DND-41 (cell line): ENCODE measurements at regions not wholly inside any gene's neighbourhood (a gene's known extent, or its start where the extent isn't known, plus 50 kb on each side); places are given as distances from the start of the nearest gene placed in this dataset.

Experiments used
- EZH2 ChIP-seq: IDR thresholded peaks from 3 replicates; pipeline ENCODE4 v1.6.1; 2012; ENCODE audit warnings: borderline replicate concordance, low read depth, mild to moderate bottlenecking, moderate library complexity, low read length, inconsistent platforms; ENCODE audit not compliant: severe bottlenecking
- TF ChIP-seq, protein P1 (sequence below): IDR thresholded peaks from 2 replicates; pipeline ENCODE4 v1.5.1; 2012; ENCODE audit warnings: borderline replicate concordance, low read length, moderate library complexity, mild to moderate bottlenecking; ENCODE audit not compliant: poor library complexity, severe bottlenecking; ENCODE audit errors: extremely low read depth

DNA sequence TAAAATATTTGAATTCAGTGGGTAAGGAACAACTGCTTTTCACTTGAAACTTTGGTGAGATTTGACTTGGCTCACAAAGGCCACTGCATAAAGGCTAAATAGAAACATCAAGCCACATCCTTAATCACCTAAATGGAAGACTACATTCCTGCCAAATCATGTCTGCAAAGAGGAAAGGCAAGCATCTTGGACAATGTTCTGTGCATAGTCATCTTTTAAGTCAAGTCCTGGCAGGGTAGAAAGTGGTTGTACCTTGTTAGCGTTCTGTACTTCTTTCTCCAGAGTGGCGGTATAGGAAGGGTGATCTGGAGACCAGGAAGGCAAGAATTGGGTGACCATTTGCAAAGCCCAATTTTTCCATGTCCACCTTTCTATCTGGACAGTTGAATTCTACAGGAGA, 121.4 kb upstream of the SLC14A2 start:
- TF ChIP-seq, protein P1, sequence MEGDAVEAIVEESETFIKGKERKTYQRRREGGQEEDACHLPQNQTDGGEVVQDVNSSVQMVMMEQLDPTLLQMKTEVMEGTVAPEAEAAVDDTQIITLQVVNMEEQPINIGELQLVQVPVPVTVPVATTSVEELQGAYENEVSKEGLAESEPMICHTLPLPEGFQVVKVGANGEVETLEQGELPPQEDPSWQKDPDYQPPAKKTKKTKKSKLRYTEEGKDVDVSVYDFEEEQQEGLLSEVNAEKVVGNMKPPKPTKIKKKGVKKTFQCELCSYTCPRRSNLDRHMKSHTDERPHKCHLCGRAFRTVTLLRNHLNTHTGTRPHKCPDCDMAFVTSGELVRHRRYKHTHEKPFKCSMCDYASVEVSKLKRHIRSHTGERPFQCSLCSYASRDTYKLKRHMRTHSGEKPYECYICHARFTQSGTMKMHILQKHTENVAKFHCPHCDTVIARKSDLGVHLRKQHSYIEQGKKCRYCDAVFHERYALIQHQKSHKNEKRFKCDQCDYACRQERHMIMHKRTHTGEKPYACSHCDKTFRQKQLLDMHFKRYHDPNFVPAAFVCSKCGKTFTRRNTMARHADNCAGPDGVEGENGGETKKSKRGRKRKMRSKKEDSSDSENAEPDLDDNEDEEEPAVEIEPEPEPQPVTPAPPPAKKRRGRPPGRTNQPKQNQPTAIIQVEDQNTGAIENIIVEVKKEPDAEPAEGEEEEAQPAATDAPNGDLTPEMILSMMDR, result no peak
- TF ChIP-seq EZH2, result no peak
